CD4-positive, alpha-beta T cell treated with Interleukin-4 for 4 hours (primary cell): ENCODE measurements at regions not wholly inside any gene's neighbourhood (a gene's known extent, or its start where the extent isn't known, plus 50 kb on each side); places are given as distances from the start of the nearest gene placed in this dataset.
"Not testable (repeated sequence)": the region's sequence is repeated elsewhere in the genome, so short reads cannot be mapped to it uniquely, and the experiment has no call there.

Experiments used
- DNase-seq: peaks from one replicate; pipeline ENCODE4 v3.0.0-alpha.2; 2020

DNA sequence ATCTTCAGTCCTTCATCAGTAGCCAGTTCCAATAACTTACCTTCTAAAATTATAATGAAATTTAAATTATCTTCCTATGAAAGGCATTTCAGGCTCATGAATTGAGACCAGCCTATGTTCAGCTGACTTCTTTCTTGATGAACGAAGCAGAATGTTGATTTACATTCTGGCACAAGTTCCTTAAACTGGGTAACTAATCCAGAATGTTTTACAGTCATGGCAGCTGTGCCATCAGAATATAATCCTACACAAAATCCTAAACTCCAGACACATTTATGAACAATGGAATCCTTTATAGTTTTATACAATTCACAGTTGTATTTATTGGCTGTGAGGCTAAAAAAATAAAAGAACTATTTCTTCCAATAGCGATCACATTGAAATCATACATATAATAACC, 97.3 kb upstream of the CPM start:
- DNase-seq: no peak

DNA sequence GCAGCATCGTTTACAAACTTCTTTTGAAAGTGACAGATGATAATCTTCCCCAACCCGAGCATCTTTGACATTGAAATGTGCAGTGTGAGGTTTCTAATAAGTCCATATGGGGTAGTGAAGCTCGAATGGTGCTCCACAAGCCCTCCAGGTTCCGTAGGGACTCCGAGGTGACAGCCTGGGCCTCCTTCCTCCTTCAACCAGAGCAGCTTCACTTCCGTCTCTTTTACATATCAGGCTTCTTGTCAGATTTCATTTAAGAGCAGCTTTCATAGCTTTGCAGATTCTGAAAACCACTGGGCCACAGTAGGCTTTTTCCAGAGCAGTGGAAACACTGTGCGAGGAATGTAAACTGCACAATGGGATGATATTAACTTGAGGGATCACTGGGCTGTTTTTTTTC, 103.6 kb upstream of the CPM start:
- DNase-seq: no peak

DNA sequence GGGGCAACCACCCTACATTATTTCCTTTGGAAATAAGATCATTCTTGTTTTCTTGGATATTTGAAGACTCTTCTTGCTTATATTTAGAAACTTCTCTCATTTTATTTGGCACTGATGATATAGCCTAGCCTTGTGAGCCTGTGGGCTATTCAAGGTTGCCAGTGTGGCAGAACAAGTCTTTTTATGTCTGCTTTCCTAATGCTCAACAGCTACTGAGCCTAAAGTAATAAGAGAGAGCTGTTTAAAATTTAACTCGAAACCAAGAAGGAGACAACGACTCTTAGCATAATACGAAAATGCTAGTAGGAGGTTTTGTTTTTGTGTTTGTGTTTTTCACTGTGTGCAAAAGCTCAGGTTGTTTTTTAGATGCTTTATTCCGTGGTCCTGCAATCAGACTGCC, 104.0 kb upstream of the CPM start:
- no peak for DNase-seq

DNA sequence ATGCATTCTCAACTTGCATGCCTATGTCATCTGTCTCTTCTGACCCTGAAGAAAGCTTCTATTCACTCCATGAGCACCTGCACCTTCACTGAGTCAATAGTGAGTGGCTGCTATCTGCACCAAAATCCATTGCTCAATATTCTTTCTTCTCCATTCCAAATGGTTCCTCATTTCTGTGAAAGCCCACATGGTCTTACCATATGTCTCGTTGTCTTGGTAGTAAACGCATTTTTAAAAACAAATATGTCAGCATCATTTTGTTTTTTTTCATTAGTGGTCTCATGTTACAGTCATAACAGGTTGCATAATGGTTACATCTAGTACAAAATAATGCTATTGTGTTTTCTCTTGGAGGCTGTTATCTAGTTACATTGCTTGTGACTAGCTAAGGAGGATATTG, 106.9 kb upstream of the CPM start:
- DNase-seq: no peak

DNA sequence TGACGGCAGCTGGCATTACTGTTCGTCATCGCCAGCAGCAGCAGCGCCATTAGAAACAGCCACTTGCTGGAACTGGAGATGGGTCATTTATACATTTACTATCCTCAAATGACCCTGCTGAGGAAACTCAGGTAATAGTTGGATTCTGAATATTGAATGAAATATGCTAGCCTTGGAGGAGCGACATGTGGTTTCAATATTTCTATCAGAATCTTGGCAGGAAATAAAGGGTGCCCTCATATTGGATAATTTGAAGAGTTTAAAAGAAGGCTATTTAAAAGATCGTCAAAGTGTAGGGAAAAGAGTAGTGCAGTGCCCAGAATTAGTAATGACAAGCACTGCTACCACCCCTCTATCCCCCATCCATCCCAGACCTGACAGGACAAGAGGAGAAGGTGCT, 109.6 kb upstream of the CPM start:
- no peak for DNase-seq

DNA sequence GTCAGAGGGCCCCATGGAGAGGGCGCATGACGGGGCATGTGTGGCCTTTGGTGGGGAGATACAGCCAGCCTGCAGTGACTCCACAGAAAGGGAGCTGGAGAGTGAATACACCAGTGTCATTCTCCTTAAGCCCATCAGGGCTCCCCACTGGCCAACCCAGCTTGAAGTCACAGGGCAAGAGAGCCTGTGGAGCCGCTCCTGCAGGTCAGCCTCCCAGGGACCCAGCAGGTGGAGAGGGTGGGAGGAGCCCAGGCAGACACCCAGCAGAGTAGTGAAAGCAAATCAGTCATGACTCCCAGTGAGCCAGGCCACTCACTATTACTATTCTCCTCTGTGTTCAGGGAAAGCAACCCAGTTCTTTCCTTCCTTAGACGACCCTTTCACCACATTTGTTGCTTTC, 110.0 kb upstream of the CPM start:
- no peak for DNase-seq

DNA sequence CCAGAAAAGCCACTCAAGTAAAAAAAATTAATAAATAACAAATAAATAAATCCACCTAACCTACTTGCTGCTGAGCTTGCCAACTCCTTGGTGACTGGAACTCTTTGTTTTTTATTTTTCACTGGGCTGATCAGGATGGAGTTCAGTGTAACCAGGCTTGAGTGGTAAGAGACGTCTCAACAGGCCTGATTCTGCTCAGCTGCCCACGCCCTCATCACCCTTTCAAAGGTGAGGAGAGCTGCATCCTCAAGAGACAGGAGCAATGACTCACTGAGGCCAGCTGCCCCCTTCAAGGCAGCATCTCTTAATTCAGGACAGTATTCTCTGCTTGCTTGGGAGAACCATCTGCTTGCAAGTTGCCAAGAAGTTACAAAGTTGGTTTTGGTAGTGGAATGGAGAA, 111.9 kb upstream of the CPM start:
- DNase-seq: no peak

DNA sequence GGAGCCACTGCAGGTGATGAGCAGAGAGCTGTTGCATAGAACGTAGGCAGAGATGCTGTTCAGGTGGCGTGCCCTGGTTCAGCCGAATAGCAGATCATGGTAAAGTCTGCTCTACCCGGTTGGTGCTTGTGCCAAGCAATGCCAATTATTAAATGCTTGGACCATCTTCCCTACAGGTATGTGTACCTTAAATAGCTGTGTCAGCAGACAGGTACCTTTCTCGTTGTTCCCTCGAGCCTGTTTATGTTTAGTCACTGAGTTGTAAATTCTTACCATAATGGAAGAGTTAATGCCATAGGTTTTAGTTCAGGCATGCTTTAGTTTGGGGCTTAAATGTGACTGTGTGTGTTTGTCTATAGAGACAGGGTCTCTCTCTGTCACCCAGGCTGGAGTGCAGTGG, 112.5 kb upstream of the CPM start:
- DNase-seq: no peak

DNA sequence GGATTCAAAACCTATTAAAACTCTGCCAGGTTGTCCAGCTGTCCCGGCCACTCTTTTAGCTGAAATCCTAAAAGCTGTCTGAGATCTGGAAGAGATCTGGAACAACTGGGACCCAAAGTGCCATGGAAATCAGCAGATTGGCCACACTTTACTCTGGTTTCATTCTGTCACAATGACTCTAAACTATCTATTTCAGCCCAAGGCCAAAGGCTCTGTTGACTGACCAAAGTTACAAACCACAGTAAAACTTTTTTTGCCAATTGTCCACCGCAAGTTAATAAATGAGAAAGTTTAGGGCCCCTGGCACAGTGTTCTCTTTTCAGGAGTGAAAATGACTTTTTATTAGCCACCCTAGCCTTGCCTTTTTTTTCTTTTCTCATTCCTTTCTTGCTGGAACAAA, 113.4 kb upstream of the CPM start:
- no peak for DNase-seq

DNA sequence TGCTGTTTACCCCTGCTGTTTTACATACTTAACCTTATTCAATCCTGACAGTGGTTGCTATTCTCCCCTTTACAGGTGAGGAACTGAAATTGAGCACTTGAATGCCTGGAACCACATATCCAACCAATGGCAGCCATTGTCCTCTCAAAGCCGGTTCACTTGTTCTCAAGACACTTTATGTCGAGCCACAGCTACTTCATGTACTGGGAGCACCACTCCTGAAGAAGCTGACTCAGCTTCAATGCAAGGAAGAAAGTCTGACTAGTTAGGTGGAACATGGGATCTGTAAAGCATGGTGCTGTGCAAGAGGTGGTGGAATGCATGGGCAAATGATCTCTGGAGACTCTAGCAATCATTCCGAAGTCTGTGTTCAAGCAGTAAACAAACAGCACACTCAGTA, 113.9 kb upstream of the CPM start:
- no peak for DNase-seq

DNA sequence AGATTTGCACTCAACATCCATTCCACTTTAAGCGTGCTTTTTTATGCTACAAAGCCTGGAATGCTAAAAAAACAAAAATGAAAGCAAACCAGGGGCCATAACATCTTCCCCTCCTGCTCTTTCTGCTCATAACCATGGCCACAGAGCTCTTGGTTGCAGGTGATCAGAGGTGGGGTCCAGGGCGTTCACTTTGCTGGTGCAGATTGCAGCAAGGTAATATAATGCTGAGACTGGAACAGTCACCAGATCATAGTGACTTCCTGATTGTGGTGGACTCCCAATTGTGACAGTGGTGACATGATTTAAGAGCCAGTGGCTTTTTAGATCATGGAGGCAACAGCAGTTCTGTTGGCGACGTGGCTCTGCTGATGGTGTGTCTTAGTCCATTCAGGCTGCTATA, 115.0 kb upstream of the CPM start:
- no peak for DNase-seq

DNA sequence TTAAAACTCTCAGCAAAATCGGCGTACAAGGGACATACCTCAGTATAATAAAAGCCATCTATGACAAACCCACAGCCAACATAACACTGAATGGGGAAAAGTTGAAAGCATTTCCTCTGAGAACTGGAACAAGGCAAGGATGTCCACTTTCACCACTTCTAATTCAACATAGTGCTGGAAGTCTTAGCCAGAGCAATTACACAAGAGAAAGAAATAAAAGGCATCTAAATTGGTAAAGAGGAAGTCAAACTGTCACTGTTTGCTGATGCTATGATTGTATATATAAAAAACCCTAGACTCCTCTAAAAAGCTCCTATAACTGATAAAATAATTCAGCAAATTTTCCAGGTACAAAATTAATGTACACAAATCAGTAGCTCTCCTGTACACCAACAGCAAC, 116.9 kb upstream of the CPM start:
- not testable (repeated sequence) for DNase-seq

DNA sequence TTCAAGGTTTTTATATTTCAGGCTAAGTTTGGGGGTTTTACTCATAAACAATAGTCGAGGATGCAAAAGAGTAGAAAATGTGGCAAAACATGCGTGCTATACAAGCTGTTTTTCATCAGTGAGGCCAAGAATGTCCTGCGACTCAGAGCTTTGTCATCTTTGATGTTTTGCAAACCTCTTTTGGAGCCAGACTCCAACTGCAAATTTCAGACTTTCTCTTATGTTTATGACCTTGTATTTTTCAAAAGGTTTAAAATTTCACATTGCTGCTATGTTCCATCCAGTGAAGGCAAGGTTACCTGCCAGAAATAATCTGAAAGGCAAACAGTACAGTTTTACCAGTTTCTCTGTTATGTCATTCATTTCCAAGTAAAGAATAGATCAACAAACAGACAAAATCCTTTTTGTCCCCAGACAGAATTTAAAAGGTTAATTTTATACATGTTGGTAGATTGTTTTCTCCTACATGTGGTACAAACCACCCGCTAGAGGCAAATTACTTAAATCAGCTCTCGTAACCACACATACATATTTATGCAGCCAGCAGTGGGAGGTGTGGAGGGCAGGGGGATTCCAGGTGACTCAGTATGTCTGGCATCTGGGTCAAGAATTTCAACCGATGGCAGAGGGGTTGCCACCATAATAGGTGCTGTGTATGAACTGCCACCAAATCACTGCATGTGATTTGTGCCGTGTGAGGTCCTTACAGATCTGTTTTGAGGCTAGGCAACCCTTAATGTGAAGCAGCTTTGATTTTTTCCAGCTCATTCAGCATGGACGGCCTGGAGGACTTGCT, 119.8 kb upstream of the CPM start:
- peak; percentile 30 for DNase-seq

DNA sequence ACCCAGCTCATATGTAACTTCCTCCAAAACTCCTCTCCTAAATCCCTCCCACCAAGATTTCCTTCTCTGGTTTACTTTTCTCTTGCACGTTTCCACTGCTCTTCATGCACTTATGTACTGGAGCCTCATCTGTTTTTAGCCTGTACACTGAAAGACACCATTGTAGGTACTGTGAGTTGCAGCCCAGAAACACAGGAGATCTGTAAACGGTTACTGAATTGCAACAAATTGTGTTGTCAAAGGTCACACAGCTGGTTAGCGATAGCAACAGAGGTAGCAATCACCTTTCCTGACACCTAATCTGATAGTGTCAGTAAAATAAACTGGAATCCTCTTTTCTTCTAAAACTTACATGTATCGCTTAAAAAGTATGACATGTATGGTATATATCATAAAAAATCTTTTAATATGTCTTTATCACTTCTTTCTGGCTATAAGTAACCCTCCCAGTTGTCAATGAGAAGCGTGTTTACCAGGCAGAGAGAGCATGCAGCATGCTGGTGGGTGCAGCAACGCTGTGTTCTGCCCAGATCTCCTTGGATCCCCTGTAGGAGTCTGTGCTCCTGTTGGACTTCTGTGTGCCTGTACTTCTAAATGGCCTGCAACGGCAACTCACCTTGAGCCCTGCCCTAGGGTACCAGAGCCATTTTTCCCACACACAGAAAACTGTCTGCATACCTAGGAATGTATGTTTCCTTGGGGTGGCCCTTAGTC, 121.5 kb upstream of the CPM start:
- no peak for DNase-seq

DNA sequence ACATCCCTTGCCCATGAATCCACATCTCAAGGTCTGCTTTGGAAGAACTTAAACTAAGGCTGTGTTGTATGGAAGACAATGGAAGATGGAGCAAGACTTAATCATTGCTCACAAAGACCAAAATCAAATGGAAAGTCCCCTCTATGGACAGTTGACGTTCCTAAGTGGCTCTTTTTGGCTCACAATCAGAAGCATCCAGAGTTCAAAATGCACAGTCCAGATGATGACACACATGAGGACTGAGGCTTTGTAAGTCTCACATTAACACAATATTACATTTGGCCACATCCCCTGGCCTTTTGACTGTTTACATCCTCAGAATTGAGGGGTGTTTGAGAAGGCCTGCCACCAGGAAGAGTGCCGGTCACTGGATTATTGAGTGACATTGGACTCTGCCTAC, 122.3 kb upstream of the CPM start:
- no peak for DNase-seq

DNA sequence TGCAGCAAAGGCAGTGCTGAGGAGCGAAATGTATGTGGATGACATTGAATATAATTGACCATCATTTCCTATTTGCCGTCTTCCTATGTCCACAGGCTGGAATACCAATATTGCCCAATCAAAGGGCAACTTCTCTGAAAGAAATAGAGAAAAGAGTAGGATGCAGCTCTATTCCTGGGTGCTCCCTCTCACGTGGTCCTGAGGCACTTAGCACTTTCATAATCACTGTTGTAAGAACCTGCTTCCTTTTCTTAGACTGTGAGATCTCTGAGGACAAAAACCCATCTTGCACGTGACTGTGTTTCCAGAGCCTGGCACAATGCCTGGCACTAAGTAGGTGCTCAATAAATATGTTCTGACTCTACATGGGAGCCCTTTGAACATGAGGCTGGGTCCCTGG, 122.7 kb upstream of the CPM start:
- DNase-seq: no peak

DNA sequence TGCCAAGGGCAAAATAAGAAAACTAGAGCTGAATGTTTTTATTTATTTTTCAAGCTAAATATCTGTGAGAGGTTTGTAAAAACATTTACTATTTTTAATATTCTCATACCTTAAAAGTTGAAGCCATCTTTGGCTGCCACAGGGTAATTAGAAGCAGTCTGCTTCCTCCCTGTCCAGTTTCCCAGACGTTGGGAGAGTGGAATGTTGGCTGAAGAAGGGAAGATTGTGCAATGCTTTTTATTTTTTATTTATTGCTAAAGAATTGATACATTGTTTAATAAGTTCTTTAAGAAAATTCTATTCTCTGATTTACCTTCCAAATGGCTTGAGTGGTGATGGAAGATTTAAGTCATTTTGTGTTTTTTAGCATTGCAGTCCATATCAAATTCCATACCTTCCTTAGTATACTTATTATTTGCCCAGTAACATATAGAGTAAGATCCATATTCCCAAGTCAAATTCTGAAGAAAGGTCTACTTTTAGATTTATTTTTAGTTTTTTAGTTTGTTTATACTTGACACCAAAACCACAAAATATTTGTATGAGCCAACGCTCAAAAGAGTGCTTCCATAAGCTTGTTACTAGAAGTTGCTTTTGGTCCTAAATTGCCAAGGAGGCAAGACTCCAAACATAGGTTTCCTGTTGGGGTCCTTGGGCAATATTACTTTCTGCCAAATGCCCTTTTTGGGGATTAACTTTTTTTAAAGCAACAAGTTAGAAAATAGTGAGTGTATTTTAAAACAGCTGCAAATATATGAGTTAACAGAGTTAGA, 124.0 kb upstream of the CPM start:
- no peak for DNase-seq

DNA sequence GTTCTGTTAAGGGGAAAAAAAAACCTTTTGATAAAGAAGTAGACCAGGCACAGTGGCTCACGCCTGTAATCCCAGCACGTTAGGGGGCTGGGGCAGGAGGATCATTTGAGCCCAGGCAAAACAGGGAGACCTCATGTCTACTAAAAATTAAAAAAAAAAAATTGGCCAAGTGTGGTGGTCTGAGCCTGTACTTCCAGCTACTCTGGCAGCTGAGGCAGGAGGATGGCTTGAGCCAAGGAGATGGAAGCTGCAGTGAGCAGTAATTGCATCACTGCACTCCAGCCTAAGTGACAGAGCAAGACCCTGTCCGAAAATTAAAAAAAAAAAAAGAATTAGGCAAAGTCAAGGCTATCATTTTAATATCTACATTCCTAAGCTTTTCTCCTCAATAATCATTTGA, 124.8 kb upstream of the CPM start:
- no peak for DNase-seq

DNA sequence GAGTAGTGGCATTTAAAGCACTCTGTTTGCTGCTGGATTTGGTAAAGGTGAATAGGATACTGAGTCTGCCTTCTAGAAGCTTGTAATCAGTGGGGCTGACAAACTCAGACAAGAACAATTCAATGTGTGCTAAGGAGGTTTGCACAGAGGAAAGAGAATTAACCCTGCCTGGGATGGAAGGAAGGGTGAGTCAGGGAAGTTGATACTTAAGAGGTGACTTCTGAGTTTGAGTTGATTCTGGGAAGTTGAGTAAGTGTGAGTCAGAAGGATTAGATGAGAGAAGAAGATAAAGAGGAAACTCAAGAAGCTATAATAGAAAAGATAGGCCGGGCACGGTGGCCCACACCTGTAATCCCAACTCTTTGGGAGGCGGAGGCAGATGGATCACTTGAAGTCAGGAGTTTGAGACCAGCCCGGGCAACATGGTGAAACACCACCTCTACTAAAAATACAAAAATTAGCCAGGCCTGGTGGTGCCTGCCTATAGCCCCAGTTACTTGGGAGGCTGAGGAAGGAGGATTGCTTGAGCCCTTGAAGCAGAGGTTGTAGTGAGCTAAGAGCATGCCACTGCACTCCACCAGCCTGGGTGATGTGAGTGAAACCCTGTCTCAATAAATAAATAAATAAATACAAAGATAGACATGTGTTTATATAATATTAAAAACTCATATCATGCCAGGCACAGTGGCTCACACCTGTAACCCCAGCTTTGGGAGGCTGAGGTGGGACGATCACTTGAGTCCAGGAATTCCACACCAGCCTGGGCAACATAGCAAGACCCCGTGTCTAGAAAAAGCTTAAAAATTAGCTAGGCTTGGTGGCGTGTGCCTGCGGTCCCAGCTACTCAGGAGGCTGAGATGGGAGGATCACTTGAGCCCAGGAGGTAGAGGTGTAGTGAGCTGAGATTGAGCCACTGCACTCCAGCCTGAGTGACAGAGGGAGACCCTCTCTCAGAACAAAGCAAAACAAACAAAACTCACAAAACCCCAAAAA, 126.8 kb upstream of the CPM start:
- DNase-seq: no peak

DNA sequence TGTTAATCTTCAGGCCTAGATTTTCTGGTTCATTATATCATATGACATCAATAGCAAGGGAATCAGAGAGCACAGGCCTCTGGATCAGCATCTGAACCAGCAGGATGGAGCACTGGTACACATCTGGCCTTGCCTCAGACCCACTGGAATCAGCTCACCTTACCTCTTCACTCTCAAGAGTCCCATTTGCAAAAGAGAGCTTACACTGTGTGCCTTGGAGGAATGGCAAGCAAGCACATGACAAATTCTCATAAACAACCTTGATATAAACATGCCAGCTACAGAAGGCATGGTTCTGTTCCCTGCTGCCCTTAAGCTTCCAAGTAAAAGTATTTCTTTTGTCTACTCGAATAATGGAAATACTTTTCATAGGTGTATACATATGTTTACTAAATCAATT, 128.6 kb upstream of the CPM start:
- no peak for DNase-seq

DNA sequence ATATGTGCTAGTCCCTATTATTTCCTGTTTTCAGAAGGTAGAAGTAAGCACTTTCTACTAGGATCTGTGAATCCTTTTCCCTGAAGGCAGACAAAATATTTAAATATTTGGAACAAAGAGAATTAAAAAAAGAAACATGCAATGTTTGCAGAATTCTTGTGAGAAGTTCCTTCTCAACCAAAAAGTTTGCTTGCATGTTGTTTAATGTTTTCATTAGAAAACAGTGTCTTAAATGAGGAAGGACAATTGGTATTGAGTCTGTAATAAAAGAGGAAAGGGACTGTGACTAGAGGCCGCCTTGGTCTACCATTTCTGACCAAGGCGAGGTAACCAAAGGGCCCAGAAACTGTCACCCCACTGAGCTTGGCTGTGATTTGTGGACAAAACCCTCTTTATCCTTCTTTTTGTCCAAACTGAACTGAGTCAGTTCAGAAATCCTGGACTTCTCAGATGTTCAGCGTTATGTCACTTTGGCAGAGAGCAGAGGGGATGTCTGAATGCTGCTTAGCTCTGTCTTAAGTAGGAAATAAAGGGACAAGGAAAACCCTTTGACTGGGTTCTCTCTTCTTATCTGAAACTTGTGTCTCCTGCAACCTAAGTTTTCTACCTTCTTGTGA, 129.8 kb upstream of the CPM start:
- no peak for DNase-seq

DNA sequence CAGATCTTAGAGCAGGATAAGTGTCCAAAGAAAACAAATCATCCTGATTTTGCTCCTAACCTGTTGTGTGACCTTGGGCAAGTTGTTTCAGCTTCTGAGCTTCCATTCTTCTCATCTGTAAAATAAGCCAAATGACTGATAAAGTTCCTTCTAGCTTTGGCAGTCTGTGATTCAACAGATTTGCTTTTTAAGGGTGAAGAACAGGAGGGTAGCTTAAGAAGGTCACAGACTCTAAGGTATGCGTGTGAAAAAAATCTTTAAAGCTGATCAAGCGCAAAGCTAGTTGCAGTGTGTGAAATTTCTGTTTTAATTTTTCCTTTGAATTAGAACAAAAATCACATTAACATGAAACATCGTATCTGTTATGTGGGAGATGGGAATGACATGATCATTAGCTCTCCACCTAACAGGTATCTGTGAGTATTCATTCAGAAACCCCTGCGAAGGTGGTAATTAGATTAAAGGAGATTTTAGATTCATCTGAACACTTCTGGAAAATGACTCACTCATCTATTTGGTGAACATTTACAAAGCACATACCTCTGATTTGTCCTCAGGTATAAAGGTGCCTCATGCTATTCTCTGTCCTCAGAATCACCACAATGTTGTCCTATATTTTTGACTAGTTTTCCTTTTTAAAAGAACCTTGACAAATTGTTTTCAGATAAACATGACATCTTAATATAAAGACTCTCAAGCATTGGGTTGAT, 131.9 kb upstream of the CPM start:
- no peak for DNase-seq
